ENCODE measurements at regions not wholly inside any gene's neighbourhood (a gene's known extent, or its start where the extent isn't known, plus 50 kb on each side); places are given as distances from the start of the nearest gene placed in this dataset.

GRCh38 chr7:159250471-159250870 is 105.8 kb upstream of the VIPR2 start:
- intact Hi-C loops (cut with DNase I) = no loop called here
- H3K27me3 ChIP-seq = no peaks in the 10 kb centered on the region
- DNase-seq (ENCODE audit: extremely low spot score in 2 of 2) = no peak
- no peak overlapping the region for H3K27ac ChIP-seq
- TF ChIP-seq POLR2AphosphoS5 (IDR thresholded peaks at IDR 0.05; ENCODE audit: insufficient read depth in 1 of 2, low read depth in 1 of 2) (no peak), POLR2A (IDR thresholded peaks at IDR 0.05) (no peak), CTCF (IDR thresholded peaks at IDR 0.05) (no peak)
- no peak overlapping the region for H3K4me3 ChIP-seq
- H3K36me3 ChIP-seq = no peaks in the 10 kb centered on the region
- no peaks in the 10 kb centered on the region for H3K4me1 ChIP-seq
- H3K9me3 ChIP-seq = no peaks in the 10 kb centered on the region

- intact Hi-C loops (cut with DNase I) = no loop called here
- Histone ChIP-seq H3K4me3 (no peak overlapping the region), H3K4me1 (no peaks in the 10 kb centered on the region), H3K9me3 (no peaks in the 10 kb centered on the region), H3K27me3 (no peaks in the 10 kb centered on the region), H3K27ac (no peak overlapping the region), H3K36me3 (no peaks in the 10 kb centered on the region)
- no peak for DNase-seq (ENCODE audit: extremely low spot score in 2 of 2)
- no peak for TF ChIP-seq CTCF (IDR thresholded peaks at IDR 0.05)
- no peak for TF ChIP-seq POLR2AphosphoS5 (IDR thresholded peaks at IDR 0.05; ENCODE audit: insufficient read depth in 1 of 2, low read depth in 1 of 2)
- no peak for TF ChIP-seq POLR2A (IDR thresholded peaks at IDR 0.05)
Measured at GRCh38 chr7:159249671-159250070, 105.0 kb upstream of the VIPR2 start.

GRCh38 chr7:159247910-159248309 is 103.2 kb upstream of the VIPR2 start:
- H3K4me1 ChIP-seq = no peaks in the 10 kb centered on the region
- TF ChIP-seq POLR2A (IDR thresholded peaks at IDR 0.05) (no peak), POLR2AphosphoS5 (IDR thresholded peaks at IDR 0.05; ENCODE audit: insufficient read depth in 1 of 2, low read depth in 1 of 2) (no peak), CTCF (IDR thresholded peaks at IDR 0.05) (no peak)
- intact Hi-C loops (cut with DNase I) = no loop called here

GRCh38 chr7:159246702-159247480 is 102.2 kb upstream of the VIPR2 start:
- Histone ChIP-seq H3K36me3 (no peaks in the 10 kb centered on the region), H3K9me3 (no peaks in the 10 kb centered on the region), H3K27ac (no peak overlapping the region), H3K27me3 (no peaks in the 10 kb centered on the region), H3K4me3 (no peak overlapping the region), H3K4me1 (no peaks in the 10 kb centered on the region)
- TF ChIP-seq CTCF (IDR thresholded peaks at IDR 0.05) (no peak), POLR2AphosphoS5 (IDR thresholded peaks at IDR 0.05; ENCODE audit: insufficient read depth in 1 of 2, low read depth in 1 of 2) (no peak), POLR2A (IDR thresholded peaks at IDR 0.05) (no peak)
- intact Hi-C loops (cut with DNase I) = no loop called here
- DNase-seq (ENCODE audit: extremely low spot score in 2 of 2) = no peak

More at GRCh38 chr7:159247910-159248309, 103.2 kb upstream of the VIPR2 start:
- Histone ChIP-seq H3K9me3 (no peaks in the 10 kb centered on the region), H3K36me3 (no peaks in the 10 kb centered on the region), H3K27me3 (no peaks in the 10 kb centered on the region), H3K27ac (no peak overlapping the region), H3K4me3 (no peak overlapping the region)
- no peak for DNase-seq (ENCODE audit: extremely low spot score in 2 of 2)

GRCh38 chr7:159240962-159241361 is 96.3 kb upstream of the VIPR2 start:
- H3K27ac ChIP-seq = no peak overlapping the region
- no peaks in the 10 kb centered on the region for H3K27me3 ChIP-seq
- H3K36me3 ChIP-seq = no peaks in the 10 kb centered on the region
- no peak for DNase-seq (ENCODE audit: extremely low spot score in 2 of 2)
- TF ChIP-seq POLR2A (IDR thresholded peaks at IDR 0.05) (no peak), CTCF (IDR thresholded peaks at IDR 0.05) (no peak), POLR2AphosphoS5 (IDR thresholded peaks at IDR 0.05; ENCODE audit: insufficient read depth in 1 of 2, low read depth in 1 of 2) (no peak)
- no peaks in the 10 kb centered on the region for H3K9me3 ChIP-seq
- H3K4me3 ChIP-seq = no peak overlapping the region
- H3K4me1 ChIP-seq = no peaks in the 10 kb centered on the region
- intact Hi-C loops (cut with DNase I) = no loop called here

Data from vagina (tissue), 2 donors.